Stomach (tissue), 8 donors: ENCODE measurements at regions not wholly inside any gene's neighbourhood (a gene's known extent, or its start where the extent isn't known, plus 50 kb on each side); places are given as distances from the start of the nearest gene placed in this dataset.

ENCODE experiments used
- DNase-seq, 2 donors: peaks; one replicate each; pipeline versions ENCODE4 v3.0.0 to v3.0.0-alpha.2; 2013 to 2019
- H3K27ac ChIP-seq, 5 donors: fragments of 200-600 bp in 4 of 5; sonication (generic) in 4 of 5; one replicate each; pipeline ENCODE4 v1.5.1; 2013 to 2019; ENCODE audit warnings: mild to moderate bottlenecking in 1 of 5, moderate library complexity in 1 of 5
- H3K27me3 ChIP-seq, 3 donors: fragments of 200-600 bp; sonication (generic); one replicate each; pipeline ENCODE4 v1.5.1; 2017 to 2019; ENCODE audit warnings: mixed run types in 1 of 3
- H3K36me3 ChIP-seq, 4 donors: fragments of 200-600 bp; sonication (generic); 1 replicate in 3 of 4; 2 replicates in 1 of 4; pipeline ENCODE4 v1.5.1; 2016 to 2019
- H3K4me1 ChIP-seq, 4 donors: fragments of 200-600 bp; sonication (generic); one replicate each; pipeline ENCODE4 v1.5.1; 2016 to 2019
- H3K4me3 ChIP-seq, 4 donors: fragments of 200-600 bp; sonication (generic) in 3 of 4; one replicate each; pipeline ENCODE4 v1.5.1; 2016 to 2019; ENCODE audit warnings: mild to moderate bottlenecking in 1 of 4
- H3K9me3 ChIP-seq, 4 donors: fragments of 200-600 bp; sonication (generic); one replicate each; pipeline ENCODE4 v1.5.1; 2016 to 2019
- EP300 ChIP-seq: sonication (generic); formaldehyde crosslinking; IDR thresholded peaks from one replicate; pipeline ENCODE4 v1.6.1; 2017; ENCODE audit warnings: antibody characterized with exemption
- POLR2A ChIP-seq, 4 donors: fragments of 450-650 bp; IDR thresholded peaks; one replicate each; pipeline ENCODE4 v1.6.1; 2016; ENCODE audit warnings: antibody characterized with exemption in 4 of 4, control low read depth in 2 of 4, mild to moderate bottlenecking in 1 of 4, moderate library complexity in 1 of 4
- POLR2AphosphoS5 ChIP-seq, 3 donors: sonication (generic); formaldehyde crosslinking; IDR thresholded peaks; one replicate each; pipeline ENCODE4 v1.6.1; 2016; ENCODE audit warnings: antibody characterized with exemption in 3 of 3
- WGBS, 5 donors: extraction: QIAGEN DNeasy Blood & Tissue Kit in 3 of 5; methylation state at CpG; one replicate each; pipeline versions ENCODE4 v1.1.5 to v1.1.7; 2013 to 2018; 5-methylcytosine and 5-hydroxymethylcytosine counted together
- intact Hi-C: fragments of 100-400 bp; cut with DNase I; formaldehyde crosslinking; loops from one replicate; pipeline ENCODE4 v1.15.1; 2023; ENCODE audit warnings: low total_unique reads
- TF ChIP-seq, protein P1 (sequence below), 7 experiments: fragments of 450-650 bp in 4 of 7; fragments of 200-600 bp in 3 of 7; sonication (generic) in 3 of 7; IDR thresholded peaks; one replicate each; pipeline ENCODE4 v1.5.1; 2016 to 2019; ENCODE audit warnings: antibody characterized with exemption in 7 of 7, control low read depth in 2 of 7, mild to moderate bottlenecking in 1 of 7
- donor health status: healthy with polysubstance abuse.
- donor health status: Bipolar disorder and iron deficiency.
- donor health status: healthy.

DNA sequence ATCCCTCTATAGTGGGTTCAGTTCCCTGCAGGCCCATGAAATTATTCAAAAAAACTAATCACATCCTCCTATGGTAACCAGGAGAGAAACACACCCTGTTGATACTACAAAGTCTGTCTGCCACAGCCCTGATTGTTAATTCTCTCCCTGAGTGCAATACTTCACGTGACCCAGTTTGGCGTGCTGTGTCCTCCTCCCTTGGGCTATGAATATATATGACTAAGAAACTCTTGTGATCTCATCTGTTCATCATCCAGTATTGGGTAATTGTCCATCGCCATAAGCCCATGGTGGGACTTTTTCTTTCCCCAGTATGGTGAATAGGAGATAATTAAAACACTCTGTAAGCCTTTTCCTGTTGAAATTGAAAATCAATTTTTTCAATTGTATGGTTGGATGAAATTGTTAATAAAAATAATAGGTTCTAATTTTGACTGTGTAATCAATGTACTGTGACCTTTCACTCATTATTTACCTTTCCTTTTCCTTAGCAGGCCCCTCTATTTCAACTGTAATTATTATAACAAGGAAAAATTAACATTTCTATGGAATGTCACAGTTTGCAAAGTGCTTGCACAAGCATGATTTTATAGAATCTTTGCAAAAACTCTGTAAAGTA, 1822.6 kb downstream of the SUCLG1 start:
- no peak overlapping the region for H3K4me3 ChIP-seq
- H3K9me3 ChIP-seq, result peaks cover 0 to 7% (median 0%) of the 10 kb centered on the region in 4 donors
- 85 to 94% (median 92%) methylated on average over 3 of the region's 3 CpGs for WGBS, 5 donors
- no peak for DNase-seq
- TF ChIP-seq, protein P1, sequence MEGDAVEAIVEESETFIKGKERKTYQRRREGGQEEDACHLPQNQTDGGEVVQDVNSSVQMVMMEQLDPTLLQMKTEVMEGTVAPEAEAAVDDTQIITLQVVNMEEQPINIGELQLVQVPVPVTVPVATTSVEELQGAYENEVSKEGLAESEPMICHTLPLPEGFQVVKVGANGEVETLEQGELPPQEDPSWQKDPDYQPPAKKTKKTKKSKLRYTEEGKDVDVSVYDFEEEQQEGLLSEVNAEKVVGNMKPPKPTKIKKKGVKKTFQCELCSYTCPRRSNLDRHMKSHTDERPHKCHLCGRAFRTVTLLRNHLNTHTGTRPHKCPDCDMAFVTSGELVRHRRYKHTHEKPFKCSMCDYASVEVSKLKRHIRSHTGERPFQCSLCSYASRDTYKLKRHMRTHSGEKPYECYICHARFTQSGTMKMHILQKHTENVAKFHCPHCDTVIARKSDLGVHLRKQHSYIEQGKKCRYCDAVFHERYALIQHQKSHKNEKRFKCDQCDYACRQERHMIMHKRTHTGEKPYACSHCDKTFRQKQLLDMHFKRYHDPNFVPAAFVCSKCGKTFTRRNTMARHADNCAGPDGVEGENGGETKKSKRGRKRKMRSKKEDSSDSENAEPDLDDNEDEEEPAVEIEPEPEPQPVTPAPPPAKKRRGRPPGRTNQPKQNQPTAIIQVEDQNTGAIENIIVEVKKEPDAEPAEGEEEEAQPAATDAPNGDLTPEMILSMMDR (IDR thresholded peaks at IDR 0.05), result no peak
- no peak for TF ChIP-seq POLR2AphosphoS5 (IDR thresholded peaks at IDR 0.05)
- no peak for TF ChIP-seq POLR2A (IDR thresholded peaks at IDR 0.05)
- no peak for TF ChIP-seq EP300
- H3K27me3 ChIP-seq, result no peaks in the 10 kb centered on the region
- H3K36me3 ChIP-seq, result no peaks in the 10 kb centered on the region
- intact Hi-C loops, result no loop called here
- H3K4me1 ChIP-seq, result no peaks in the 10 kb centered on the region
- no peak overlapping the region for H3K27ac ChIP-seq

DNA sequence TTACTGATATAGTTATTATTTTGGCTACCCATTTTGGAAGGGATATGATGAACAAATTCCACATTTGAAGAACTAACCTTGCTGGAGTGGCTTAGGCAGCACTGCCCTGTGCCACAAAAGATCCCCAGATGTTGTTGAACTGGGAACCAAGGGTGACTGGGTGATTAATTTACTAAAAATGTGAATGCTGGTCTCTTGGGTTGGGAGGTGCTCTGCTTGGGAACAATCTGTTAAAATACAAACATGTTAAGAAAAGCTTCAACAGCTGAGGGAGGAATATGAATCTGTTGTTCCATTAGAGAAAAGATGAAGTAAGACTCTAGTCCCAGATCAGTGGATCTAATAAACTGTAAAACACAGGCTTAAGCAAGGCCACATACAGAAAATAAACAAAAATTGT, 1860.1 kb downstream of the SUCLG1 start:
- DNase-seq, result no peak
- Histone ChIP-seq H3K27ac (no peak overlapping the region), H3K4me1 (no peaks in the 10 kb centered on the region), H3K4me3 (no peak overlapping the region), H3K27me3 (no peaks in the 10 kb centered on the region), H3K9me3 (no peaks in the 10 kb centered on the region), H3K36me3 (no peaks in the 10 kb centered on the region)
- TF ChIP-seq POLR2AphosphoS5 (IDR thresholded peaks at IDR 0.05), result no peak
- TF ChIP-seq, protein P1 (IDR thresholded peaks at IDR 0.05), result no peak
- no peak for TF ChIP-seq POLR2A (IDR thresholded peaks at IDR 0.05)
- no peak for TF ChIP-seq EP300
- intact Hi-C loops, result no loop called here

- no peak for TF ChIP-seq POLR2A (IDR thresholded peaks at IDR 0.05)
- no peak for TF ChIP-seq EP300
- TF ChIP-seq, protein P1 (IDR thresholded peaks at IDR 0.05), result no peak
- no peak for TF ChIP-seq POLR2AphosphoS5 (IDR thresholded peaks at IDR 0.05)
- intact Hi-C loops, result no loop called here
- H3K27me3 ChIP-seq, result no peaks in the 10 kb centered on the region
- WGBS, 5 donors, result 83 to 97% (median 89%) methylated on average over 1 of the region's 1 CpG
- H3K4me3 ChIP-seq, result no peak overlapping the region
- DNase-seq, result no peak
- H3K9me3 ChIP-seq, result no peaks in the 10 kb centered on the region
- no peaks in the 10 kb centered on the region for H3K36me3 ChIP-seq
- H3K4me1 ChIP-seq, result no peaks in the 10 kb centered on the region
- H3K27ac ChIP-seq, result no peak overlapping the region
These were observed 1862.5 kb downstream of the SUCLG1 start for GRCh38 chr2:82596581-82596980.

GRCh38 chr2:82591718-82592117, 1867.4 kb downstream of the SUCLG1 start:
- WGBS, 5 donors, result 50 to 65% (median 60%) methylated on average over 3 of the region's 3 CpGs
- Histone ChIP-seq H3K9me3 (no peaks in the 10 kb centered on the region), H3K27ac (no peak overlapping the region), H3K36me3 (no peaks in the 10 kb centered on the region), H3K27me3 (no peaks in the 10 kb centered on the region), H3K4me1 (no peaks in the 10 kb centered on the region), H3K4me3 (no peak overlapping the region)
- TF ChIP-seq, protein P1 (IDR thresholded peaks at IDR 0.05), result no peak
- no peak for TF ChIP-seq POLR2A (IDR thresholded peaks at IDR 0.05)
- TF ChIP-seq POLR2AphosphoS5 (IDR thresholded peaks at IDR 0.05), result no peak
- no peak for TF ChIP-seq EP300
- no peak for DNase-seq
- intact Hi-C loops, result no loop called here
